ENCODE measurements at regions not wholly inside any gene's neighbourhood (a gene's known extent, or its start where the extent isn't known, plus 50 kb on each side); places are given as distances from the start of the nearest gene placed in this dataset.
A peak's percentile ranks its signal among the peaks of the same experiment; 100 is the strongest.

DNA sequence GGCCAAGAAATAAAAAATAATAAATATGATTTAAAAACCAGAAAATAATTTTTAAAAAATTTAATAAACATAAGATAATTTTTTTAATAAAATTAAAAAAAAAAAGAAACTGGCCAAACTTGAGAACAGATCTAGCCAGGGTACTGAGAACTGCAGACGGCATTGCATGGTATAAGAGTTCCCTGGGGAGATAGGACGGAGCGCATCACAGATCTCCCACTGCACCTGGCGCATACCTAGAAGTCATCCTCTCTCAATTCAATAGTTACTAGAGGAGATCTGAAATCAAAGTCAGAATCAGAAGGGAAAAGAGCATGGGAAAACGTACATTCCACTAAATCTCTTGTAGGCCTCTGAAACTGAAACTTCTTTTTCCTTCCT, 58.9 kb upstream of the BCL2L14 start:
- no peak for DNase-seq (ENCODE audit: insufficient read length, low spot score)
- peak; percentile 79 for FAIRE-seq

DNA sequence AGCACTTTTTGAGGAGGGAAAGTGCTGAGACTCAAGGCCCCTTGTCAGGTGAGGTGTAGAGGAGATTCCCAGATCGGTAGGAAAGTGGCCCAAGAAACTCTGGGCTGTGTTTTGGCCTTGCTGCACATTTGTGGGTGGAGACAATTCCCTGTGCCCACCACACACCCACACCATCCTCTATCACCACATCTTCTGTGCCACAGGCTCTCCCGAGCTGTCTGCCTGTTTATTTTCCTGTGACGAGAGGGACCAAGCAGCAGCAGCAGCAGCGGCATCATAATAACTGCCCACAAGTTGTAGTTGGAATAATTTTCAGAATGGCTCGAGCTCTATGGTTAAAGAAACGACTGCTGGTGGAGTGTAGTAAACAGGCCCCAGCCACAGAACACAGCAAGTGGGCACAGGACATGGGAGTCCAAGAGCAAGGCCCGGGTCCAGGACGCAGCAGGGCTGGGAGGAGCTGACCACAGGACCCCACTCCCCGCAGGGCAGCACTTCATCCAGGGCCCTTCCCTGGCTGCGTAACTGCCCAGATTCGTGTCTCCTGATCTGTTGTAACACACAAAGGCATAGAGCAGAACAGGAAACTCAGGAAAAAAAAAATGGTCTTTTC, 55.6 kb upstream of the BCL2L14 start:
- no peak for FAIRE-seq
- DNase-seq (ENCODE audit: insufficient read length, low spot score) = no peak

DNA sequence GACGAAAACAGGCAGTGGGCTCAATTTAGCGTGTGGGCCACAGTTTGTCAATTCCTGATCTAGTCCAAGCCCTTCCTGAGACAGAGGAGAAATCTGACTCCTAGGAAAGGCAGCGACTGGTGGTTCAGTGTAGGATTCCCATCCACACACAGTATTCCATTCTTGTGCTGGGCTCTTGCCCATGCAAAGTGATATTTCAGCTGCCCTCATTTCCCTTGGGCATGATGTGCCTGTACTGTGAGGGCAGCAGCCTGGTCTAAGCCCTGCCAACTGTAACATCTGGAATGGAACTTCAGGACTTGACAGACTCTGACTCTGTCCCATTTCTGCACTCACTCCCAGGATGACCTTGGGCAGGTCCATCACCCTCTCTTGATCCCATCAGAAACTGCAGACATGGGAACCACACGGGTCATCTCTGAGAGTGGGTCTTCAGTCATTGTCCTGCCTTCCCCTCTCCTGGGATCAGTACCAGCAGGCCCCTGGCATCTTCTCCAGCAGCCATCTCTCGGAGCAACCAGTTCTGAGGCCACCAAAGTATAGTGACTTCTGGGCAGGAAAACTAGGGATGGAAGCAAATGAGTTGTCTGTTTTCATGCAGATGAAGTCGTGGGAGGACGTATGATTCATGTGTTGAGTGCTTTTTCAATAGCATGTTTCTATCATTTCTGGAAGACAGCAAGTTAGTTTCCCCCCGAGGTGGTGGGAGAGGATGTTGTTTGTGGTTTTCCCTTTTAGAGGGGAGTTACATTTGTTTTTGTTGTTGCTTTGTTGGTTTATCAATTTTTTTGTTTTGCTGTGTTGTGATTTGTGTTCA, 54.2 kb upstream of the BCL2L14 start:
- FAIRE-seq (peak; percentile 18), DNase-seq (ENCODE audit: insufficient read length, low spot score) (no peak)

DNA sequence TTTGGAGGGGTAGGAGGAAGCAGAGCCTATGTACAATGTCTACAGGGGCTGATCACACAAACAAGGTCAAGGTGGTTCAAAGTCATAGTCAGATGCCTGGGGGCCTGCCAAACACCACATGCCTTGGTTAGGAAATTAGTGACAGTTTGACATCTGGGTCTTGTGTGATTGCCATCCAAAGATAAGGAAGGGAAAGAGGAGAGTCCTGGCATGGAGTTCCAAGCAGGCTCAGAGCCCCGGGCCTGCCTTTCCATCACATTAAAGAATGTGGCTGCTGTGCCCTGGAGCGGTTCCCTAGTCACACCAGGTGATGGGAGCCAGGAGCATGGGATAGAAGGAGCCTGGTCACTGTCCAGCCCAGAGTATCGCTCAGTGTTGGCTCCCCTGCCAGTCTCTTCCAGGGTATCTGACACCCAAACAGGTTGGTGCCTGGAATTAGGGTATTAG, 53.6 kb upstream of the BCL2L14 start:
- no peak for FAIRE-seq
- DNase-seq (ENCODE audit: insufficient read length, low spot score) = no peak

DNA sequence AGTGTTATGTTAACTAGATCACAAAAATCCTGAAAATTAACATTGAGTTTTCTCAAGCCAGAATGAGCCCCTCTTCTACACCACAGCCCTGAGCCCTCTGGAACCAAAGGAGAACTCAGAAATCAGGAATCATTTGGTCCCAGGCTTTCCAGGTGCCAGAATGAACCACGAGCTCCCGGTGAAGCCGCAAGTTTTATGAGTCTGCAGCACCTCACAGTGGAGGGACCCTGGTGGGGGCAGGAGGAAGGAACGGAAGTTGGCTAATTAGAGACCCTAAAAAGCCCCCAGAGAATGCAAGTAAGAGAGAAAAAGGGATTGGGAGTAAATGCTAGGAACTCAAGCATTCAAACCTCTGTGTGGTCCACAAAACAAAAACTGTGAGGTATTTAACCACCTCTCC, 52.9 kb upstream of the BCL2L14 start:
- FAIRE-seq = no peak
- no peak for DNase-seq (ENCODE audit: insufficient read length, low spot score)

DNA sequence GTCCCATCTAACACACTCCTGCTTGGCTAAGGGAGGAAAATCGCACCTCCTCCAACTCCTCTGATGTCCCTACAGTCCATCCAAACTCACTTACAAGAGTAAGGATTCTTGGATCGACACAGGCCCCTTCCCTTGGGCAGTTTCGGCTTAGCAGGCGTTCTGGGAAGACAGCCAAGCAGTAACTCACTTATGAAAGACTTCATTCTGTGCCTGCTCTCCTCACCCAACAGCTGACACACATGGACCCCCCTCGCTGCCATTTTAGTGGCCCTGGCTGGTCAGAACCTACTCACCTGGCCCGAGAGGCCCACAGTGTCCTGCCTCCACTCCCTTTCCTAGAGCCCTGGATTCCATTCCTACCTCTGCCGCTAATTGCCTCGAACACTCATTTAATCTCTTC, 52.3 kb upstream of the BCL2L14 start:
- DNase-seq (ENCODE audit: insufficient read length, low spot score) (no peak), FAIRE-seq (no peak)

DNA sequence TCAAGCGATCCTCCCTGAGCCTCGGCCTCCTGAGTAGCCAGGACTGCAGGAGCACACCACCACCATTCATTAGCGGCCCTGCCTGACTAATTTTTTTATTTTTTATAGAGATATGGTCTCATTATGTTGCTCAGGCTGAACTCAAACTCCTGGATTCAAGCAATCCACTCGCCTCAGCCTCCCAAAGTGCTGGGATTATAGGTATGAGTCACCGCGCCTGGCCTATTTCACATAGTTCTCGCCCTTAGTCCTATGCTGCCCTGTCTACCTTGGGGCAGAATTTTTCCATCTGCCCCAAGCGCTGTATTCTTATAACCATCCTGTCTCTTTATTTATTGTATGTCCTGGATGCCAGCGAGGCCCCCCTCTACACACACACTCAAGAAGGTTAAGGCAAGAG, 50.9 kb upstream of the BCL2L14 start:
- FAIRE-seq (no peak), DNase-seq (ENCODE audit: insufficient read length, low spot score) (no peak)

DNA sequence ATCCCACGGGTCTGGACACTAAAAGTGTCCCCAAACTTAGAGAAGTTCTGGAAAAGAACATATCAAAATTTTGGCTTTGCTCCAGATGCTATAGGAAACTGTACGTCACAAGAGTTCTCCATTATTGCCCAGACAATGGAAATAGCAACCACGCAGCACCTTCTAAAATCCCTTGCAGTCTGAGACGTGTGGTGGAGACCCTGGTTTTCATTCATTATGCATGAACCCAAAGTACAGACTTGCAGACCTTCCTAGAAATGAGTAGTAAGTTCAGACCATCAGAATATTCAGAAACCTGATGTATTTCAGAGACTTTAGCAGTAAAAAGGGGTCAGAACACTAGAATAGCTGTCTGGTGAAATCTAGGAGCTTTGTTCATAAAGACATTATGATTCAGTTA, 50.0 kb upstream of the BCL2L14 start:
- no peak for FAIRE-seq
- no peak for DNase-seq (ENCODE audit: insufficient read length, low spot score)
